ENCODE measurements at regions not wholly inside any gene's neighbourhood (a gene's known extent, or its start where the extent isn't known, plus 50 kb on each side); places are given as distances from the start of the nearest gene placed in this dataset.

GRCh38 chr12:46468160-46468559, 95.6 kb upstream of the SLC38A2 start:
- no peak for DNase-seq (ENCODE audit: low spot score)

GRCh38 chr12:46465307-46465706, 92.7 kb upstream of the SLC38A2 start:
- no peak for DNase-seq (ENCODE audit: low spot score)

GRCh38 chr12:46464863-46465262, 92.3 kb upstream of the SLC38A2 start:
- DNase-seq (ENCODE audit: low spot score), result no peak

GRCh38 chr12:46462641-46463355, 90.2 kb upstream of the SLC38A2 start:
- DNase-seq (ENCODE audit: low spot score), result no peak

GRCh38 chr12:46461907-46462640, 89.5 kb upstream of the SLC38A2 start:
- no peak for DNase-seq (ENCODE audit: low spot score)

GRCh38 chr12:46461459-46461858, 88.9 kb upstream of the SLC38A2 start:
- no peak for DNase-seq (ENCODE audit: low spot score)

- DNase-seq (ENCODE audit: low spot score), result no peak
These were observed 88.2 kb upstream of the SLC38A2 start for GRCh38 chr12:46460682-46461210.

DNA sequence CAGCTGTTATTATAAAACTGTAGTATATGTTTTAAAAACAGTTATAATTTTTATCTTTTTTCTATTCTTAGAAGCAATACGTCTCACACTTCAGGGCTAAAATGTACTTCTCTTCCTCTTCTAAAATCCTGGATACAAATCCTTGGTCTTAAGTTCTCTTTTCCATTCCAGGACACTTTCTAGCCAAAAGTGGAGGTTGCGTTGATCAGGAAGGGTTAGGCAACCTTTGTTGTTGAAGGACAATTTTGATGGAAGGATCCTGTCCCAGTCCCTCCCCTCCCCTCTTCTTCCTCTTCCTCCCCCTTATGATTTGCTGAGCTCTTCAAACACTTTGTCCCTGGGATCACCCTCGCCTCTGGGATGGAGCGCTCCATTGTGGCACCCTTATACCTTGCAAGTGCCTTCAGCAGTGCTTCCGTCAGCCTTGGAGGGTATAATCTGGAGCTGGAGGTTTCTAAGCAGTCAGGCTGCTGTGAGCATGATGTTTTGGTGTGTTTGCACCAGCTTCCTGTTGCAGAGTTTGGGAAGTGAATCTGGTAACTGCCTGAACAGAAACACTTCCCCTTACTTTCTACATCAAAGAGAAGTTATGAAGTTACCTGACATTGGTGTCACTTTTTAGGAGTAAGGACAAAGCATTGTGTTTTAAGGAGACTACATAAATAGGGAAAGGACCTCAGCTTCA, 87.4 kb upstream of the SLC38A2 start:
- no peak for DNase-seq (ENCODE audit: low spot score)

DNA sequence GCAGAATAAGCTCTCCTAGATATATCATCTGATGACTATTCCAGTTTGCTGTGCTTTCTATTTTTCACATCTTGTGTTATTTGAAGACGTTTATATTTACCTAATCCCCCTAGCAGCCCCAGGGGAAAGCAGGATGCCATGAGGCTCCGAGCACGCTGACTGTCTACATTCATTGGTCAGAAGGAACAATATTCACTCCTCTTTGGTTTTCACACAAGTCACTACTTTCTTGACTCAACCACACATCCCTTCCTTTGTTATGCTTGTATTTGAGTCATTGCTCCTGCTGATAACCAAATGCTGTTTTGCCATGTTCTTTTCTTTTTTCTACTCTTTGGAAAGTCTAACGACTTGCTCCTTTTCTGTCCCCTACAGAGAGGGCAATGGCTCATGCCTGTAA, 86.5 kb upstream of the SLC38A2 start:
- DNase-seq (ENCODE audit: low spot score), result no peak

GRCh38 chr12:46458500-46459102, 86.0 kb upstream of the SLC38A2 start:
- DNase-seq (ENCODE audit: low spot score), result no peak

- DNase-seq (ENCODE audit: low spot score), result no peak
These were observed 85.4 kb upstream of the SLC38A2 start for GRCh38 chr12:46457958-46458357.

- no peak for DNase-seq (ENCODE audit: low spot score)
These were observed 84.1 kb upstream of the SLC38A2 start for GRCh38 chr12:46456356-46457334.

GRCh38 chr12:46455648-46456352, 83.2 kb upstream of the SLC38A2 start:
- no peak for DNase-seq (ENCODE audit: low spot score)

DNA sequence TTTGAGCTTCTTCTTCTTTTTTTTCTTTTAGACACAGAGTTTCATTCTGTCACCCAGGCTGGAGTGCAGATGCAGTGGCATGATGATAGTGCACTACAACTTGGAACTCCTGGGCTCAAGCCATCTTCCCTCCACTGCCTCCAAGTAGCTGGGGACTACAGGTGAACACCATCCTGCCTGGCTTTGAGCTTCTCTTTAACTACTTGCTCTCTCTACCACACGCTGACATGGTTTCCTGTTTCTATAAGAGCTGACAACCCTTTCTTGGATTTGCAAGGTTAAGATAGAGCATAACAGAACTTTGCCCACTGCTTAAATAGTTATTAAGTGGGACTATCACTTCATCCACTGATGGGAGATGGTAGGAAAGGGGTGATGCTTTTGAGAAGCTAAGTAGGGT, 82.4 kb upstream of the SLC38A2 start:
- DNase-seq (ENCODE audit: low spot score), result no peak

DNA sequence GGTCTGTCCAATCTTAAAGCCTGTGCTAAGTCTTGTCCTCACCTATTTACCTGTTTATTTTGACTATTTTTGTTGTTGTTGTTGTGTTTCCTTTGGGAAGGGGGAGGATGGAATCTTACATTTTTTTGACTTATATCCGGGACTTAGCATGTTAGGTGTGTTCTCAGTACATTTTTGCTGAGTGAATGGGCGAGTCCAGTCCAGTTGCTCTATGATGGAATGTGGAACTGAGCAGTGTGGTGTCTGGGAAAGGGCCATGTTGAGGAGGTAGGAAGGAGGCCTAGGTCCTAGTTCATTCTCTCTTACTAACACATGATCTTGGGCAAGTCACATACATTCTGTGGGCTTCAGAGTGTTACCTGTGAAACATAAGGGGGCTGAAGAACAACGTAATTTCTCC, 80.9 kb upstream of the SLC38A2 start:
- DNase-seq (ENCODE audit: low spot score), result no peak

- no peak for DNase-seq (ENCODE audit: low spot score)
These were observed 80.2 kb upstream of the SLC38A2 start for GRCh38 chr12:46452776-46453175.

- DNase-seq (ENCODE audit: low spot score), result no peak
These were observed 79.6 kb upstream of the SLC38A2 start for GRCh38 chr12:46452061-46452615.

GRCh38 chr12:46451276-46452021, 78.9 kb upstream of the SLC38A2 start:
- no peak for DNase-seq (ENCODE audit: low spot score)

DNA sequence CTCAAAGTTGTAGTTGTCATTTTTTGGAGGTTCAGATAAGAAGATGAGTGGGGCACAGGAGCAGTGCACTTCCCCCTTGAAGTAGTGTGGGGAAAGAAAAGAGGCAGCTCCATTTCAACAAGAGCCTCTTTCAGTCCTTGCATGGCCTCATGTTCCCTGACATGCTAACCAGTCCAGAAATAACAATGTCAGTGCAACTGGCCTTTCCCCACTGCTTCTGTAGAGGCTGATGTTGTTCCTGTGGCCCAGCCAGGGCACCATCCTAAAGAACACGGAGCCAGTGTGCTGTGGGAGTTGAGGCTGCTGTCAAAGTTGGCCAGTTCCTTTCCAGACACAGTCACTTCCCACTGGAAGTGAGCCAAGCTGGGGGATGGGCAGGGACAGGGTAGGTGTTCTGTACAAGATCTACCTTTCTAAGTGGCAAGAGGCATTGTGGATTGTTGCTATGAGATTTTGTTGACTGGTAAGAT, 77.7 kb upstream of the SLC38A2 start:
- DNase-seq (ENCODE audit: low spot score), result no peak
